ENCODE measurements at regions not wholly inside any gene's neighbourhood (a gene's known extent, or its start where the extent isn't known, plus 50 kb on each side); places are given as distances from the start of the nearest gene placed in this dataset.

- DNase-seq: no peak
Measured at GRCh38 chr9:108392877-108393276, 462.9 kb downstream of the ACTL7B start.

GRCh38 chr9:108389056-108389455 is 466.7 kb downstream of the ACTL7B start:
- DNase-seq: no peak

DNA sequence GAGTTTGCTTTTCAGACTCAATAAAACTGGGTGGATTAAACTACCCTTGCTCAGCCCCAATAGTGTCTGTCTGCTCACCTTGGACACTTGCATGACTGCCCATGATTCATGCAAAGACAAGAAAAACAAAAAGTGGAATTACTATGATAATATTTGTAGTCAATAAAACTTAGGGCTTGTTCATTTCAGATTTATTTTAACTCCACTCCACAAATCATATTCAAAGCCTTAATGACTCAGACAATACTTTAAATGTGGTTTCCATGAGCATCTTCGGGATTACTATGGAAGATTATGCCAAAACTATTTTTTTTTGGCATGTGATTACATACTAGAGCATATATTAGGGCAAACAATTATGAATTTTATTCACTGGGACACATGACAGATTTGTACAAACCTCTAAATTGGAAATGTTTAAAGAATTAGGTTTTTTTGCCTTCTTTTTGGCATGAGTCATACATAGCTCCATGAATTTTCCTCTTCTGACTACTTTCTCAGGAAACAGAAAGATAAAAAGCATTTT is 468.9 kb downstream of the ACTL7B start:
- no peak for DNase-seq

- no peak for DNase-seq
Measured at GRCh38 chr9:108386032-108386431, 469.8 kb downstream of the ACTL7B start.

DNA sequence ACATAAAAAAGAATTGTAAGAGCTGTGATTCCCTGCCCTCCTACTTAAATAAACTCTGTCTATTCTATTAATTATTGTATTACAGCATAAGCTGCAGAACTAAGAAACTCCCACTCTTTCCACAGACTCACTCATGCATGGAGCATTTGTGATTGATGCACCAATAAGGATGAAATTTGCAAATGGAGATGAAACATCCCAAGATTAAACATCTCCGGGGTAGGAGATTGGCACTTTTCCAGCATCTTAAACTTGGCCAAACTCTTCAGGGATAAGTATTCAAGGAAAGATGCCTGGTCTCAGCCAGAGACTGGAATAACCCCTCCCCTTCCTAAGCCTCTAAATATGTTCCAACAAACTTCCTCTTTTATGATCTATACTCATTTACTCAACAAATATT is 472.0 kb downstream of the ACTL7B start:
- DNase-seq: no peak

- DNase-seq: peak; percentile 59
Measured at GRCh38 chr9:108382310-108382709, 473.5 kb downstream of the ACTL7B start.

DNA sequence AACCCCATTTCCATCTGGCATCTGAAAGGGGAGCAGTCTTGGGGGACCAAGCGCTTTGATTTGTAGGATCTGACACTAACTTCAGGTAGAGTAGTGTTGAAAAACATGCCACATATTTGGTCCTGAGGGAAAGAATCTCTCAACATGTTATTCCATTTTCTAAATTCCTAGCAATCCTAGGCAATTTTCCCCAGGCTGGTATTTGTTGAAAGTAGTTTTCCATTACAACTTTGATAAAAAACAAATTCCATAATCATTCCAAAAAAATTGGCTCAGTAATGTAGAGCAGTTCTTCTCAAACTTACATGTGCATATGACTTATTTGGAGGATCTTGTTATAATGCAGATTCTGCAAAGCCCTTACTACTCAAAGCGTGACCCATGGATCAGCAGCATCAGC is 477.9 kb downstream of the ACTL7B start:
- no peak for DNase-seq

DNA sequence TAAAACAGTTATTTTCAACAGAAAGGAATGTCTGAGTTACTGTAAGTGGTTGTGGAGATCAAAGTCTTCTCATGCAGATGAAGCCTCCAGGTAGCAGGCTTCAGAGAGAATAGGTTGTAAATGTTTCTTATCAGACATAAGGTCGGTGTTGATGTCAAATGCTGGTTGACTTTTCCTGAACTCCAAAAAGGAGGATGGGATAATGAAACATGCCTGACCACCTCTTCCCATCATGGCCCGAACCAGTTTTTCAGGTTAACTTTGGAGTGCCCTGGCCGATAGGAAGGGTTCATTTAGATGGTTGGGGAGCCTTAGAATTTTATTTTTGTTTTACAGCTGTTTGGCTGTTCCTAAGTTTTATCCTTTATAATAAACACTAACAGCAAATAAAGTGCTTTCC is 478.4 kb downstream of the ACTL7B start:
- no peak for DNase-seq

DNA sequence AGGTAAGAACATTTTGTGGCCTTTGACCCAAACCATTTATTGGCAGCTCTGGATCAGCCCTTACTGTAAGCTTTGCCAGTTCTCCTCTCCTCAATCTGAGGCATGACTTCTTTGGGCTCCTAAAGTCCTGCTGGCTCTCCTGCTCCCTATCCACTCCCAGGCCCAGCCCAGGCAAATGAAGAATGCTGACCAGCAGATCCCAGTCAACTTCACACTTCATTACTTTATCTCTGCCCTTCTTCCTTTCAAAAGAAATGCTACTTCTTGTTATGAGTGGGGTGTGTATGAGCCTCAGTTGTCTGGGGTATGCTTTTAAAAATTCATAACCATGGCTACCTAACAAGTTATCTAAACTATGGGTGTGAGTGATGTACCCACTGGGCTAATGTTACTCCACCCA is 479.6 kb downstream of the ACTL7B start:
- DNase-seq: no peak

DNA sequence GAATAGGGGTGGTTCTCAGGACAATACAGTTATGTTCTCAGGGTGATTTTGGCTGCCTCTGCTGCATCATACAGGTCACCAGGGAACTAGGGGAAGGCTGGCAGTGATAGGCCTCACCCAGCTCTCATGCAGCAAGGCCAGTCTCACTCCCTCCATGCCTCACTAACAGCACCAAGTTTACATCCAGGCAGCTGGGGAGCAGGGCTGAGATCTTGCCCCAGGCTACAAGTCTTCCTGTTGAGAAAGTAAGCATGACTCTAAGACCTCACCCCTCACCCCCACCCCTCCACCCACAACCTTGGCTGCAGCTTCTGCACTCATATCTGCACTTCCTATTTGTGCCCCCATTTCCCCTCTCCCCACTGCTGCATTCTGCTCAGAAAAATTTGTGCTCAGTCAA is 481.2 kb downstream of the ACTL7B start:
- DNase-seq: no peak

DNA sequence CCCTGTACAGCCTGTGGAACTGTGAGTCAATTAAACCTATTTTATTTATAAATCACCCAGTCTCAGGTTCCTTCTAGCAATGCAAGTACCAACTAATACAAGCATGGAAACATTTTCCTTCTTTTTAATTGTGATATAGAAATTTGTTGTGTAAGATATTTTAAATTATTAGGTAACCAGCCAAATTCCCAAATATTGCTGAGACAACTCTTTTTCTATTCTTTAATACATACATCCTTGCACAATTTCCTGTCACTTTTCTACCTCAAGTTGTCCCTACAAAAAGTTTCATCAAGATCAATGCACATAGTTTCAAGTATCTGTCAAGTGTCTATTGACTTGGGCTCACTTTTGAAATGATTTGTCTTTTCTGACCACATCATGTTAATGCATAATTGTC is 488.6 kb downstream of the ACTL7B start:
- DNase-seq: no peak

GRCh38 chr9:108363311-108363710 is 492.5 kb downstream of the ACTL7B start:
- DNase-seq: no peak

- DNase-seq: no peak
Measured at GRCh38 chr9:108360304-108360703, 495.5 kb downstream of the ACTL7B start.

DNA sequence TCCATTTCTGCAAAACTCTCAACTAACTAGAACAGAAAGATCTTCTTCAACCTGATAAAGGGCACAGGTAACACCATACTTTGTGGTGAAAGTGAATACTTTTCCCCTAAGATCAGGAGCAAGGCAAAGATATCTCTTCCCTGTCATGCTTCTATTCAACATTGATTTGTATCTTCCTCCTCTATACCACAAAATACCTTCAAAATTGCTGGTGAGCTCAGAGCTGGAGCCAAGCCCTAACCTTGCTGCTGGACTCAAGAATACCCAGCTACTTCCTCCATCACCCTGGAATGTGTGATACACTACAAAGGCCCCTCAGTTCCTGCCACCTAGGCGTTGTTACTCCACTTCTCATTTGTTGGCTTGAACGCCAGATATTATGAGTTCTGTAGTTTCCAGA is 499.0 kb downstream of the ACTL7B start:
- no peak for DNase-seq

GRCh38 chr9:108351571-108351970 is 504.2 kb downstream of the ACTL7B start:
- no peak for DNase-seq

GRCh38 chr9:108347463-108348188 is 508.2 kb downstream of the ACTL7B start:
- DNase-seq: no peak

- no peak for DNase-seq
Measured at GRCh38 chr9:108345826-108346225, 510.0 kb downstream of the ACTL7B start.

GRCh38 chr9:108339251-108339650 is 516.5 kb downstream of the ACTL7B start:
- no peak for DNase-seq

DNA sequence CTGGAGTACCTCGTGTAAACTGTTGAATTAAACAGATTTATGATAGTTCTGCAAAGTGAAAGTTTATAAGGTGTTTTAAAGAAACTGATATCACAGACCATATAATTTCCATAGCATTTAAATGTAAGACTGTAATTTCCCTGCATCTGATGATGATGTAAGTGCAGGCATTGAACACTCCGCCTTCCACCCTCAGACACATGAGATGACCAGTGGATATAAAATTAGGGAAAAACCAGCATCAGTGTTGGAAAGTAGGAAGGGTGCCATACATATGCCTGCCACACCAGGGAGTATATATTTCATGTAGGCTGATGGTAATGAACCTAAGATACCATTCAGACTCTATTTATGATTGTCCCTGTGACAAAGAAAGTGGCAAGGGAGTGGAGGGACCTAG is 519.2 kb downstream of the ACTL7B start:
- DNase-seq: no peak

DNA sequence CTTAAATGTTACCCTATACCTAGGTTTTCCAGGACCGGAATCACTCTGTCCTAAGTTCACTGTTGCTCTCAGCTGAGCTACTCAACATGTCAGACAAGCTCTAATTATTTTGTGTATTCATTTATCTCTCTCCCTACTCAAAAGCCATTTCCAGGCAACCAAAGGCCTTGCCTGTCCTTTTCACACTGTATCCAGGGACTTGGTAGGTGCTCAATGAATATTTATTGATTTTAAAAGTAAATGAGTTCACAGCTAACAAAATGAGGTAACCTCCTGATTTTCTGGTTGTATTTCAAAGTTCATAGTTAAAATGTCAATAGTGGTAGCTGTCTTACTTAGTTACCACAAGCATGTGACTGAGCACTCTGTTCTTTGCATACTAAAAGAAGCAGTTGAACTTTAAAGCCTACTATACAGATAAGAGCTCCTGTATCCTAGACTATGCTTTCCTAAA is 522.2 kb downstream of the ACTL7B start:
- no peak for DNase-seq

DNA sequence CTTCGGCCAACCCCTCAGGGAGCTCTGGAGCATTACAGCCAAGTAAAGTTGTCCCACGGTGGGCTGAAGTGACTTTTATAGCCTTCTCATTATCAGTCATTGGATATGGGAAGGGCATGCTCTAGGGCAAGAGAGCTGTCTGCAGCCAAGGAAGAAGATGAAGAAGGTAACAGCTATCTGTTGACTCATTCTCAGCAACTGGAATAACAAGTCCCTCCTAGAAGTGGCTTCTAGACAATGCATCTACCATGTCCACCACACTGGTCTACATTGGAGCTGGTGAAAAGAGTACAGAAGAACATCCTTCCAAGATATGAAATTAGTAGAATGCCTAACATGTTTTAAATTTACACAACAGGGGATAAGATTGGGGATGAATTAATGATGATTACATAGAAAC is 524.2 kb downstream of the ACTL7B start:
- no peak for DNase-seq

DNA sequence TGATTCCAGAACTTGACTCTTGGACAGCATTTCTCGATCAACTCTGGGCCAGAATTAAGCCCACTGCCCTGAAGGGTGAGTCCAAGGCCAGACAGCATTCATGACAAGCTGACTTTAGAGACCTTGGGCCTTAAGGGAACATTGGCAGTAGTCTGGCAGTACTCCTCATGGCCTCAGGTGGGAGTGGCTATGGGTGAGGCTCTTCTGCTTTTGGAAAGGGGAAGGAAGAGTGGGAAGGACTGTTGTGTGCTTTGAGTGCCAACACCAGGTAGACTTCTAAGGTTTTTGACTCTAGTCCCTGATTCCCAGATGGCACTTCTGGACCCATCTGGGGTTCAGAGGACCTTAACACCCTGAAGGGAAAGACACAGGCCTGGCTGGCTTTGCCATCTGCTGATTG is 530.4 kb downstream of the ACTL7B start:
- DNase-seq: no peak

DNA sequence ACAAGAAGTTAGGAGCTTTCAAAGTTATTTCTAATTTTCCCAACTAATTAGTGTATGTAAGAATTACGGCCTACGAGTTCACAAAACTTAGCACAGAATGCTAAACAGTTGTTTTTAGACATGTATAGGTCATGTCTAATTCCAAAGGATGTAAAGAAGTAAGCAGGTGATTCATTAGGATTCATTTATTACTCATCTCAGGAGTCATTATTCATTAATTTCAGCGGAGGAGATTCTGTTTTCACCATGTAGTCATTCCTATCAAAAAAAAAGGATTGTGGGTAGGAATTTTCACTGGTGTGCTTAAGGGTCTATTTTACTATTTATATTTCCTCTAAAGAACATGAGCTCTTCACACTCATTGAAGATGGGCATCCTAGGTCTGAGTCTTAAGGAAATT is 532.2 kb downstream of the ACTL7B start:
- DNase-seq: no peak

DNA sequence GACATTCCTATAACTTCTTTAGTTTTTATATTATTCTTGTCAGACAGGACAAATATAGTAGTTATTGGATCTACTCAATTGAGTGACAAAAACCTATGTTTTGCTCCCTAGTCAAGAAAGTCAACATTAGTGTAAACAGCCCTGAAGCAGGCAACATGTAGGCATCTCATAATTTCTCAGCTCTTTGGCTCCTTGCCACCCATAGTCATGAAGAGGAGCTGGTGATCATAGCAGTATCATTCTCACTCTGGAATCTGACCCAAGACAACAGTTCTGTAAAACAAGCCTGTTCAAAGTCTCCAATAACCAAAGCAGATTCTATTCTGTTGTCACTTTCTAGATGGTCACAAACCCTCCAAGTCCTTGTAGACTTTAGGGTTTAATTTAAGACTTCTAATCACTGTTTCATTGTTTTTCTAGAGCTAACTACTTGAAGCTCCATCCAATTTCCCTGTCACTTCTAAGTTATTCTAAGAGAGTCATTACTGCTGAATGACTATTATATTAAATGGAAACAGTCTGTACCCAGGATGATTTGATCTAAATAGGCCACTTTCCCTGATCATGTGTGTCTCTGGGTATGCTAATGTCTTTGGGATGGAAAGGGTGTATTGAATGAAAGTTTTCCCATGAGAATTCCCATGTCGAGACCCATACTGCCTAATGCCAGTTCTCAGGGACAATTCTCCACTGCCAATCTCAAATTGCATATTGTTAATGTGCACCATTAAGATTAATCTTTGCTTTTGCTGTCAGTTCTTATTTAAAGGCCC is 533.3 kb downstream of the ACTL7B start:
- no peak for DNase-seq
